Sigmoid colon (tissue), 6 donors: ENCODE measurements at regions not wholly inside any gene's neighbourhood (a gene's known extent, or its start where the extent isn't known, plus 50 kb on each side); places are given as distances from the start of the nearest gene placed in this dataset.

ENCODE experiments used
- DNase-seq: peaks from one replicate; pipeline ENCODE4 v3.0.0-alpha.2; 2019
- H3K27ac ChIP-seq, 4 donors: fragments of 200-600 bp; sonication (generic); one replicate each; pipeline ENCODE4 v1.5.1; 2016 to 2019; ENCODE audit warnings: mild to moderate bottlenecking in 1 of 4
- H3K27me3 ChIP-seq, 3 donors: fragments of 200-600 bp; sonication (generic); one replicate each; pipeline ENCODE4 v1.5.1; 2019; ENCODE audit warnings: mild to moderate bottlenecking in 1 of 3
- H3K36me3 ChIP-seq, 4 donors: fragments of 200-600 bp; sonication (generic); one replicate each; pipeline ENCODE4 v1.5.1; 2016 to 2019
- H3K4me1 ChIP-seq, 4 donors: fragments of 200-600 bp; sonication (generic); one replicate each; pipeline ENCODE4 v1.5.1; 2017 to 2019
- H3K4me3 ChIP-seq, 4 donors: fragments of 200-600 bp; sonication (generic); one replicate each; pipeline ENCODE4 v1.5.1; 2017 to 2019; ENCODE audit warnings: mild to moderate bottlenecking in 2 of 4, moderate library complexity in 1 of 4
- H3K9me3 ChIP-seq, 4 donors: fragments of 200-600 bp in 3 of 4; sonication (generic) in 3 of 4; one replicate each; pipeline versions ENCODE4 v1.5.1 to v1.6.1; 2013 to 2019
- EP300 ChIP-seq, 4 donors: sonication (generic); formaldehyde crosslinking; IDR thresholded peaks; one replicate each; pipeline ENCODE4 v1.6.1; 2017; ENCODE audit warnings: antibody characterized with exemption in 4 of 4
- POLR2A ChIP-seq, 2 donors: fragments of 450-650 bp; IDR thresholded peaks; one replicate each; pipeline ENCODE4 v1.6.1; 2016; ENCODE audit warnings: antibody characterized with exemption in 2 of 2, mild to moderate bottlenecking in 2 of 2, moderate library complexity in 2 of 2
- POLR2AphosphoS5 ChIP-seq, 4 donors: sonication (generic); formaldehyde crosslinking; IDR thresholded peaks; one replicate each; pipeline ENCODE4 v1.6.1; 2017; ENCODE audit warnings: antibody characterized with exemption in 4 of 4
- WGBS, 2 donors: extraction: QIAGEN DNeasy Blood & Tissue Kit; methylation state at CpG; one replicate each; pipeline ENCODE4 v1.1.7; 2013; 5-methylcytosine and 5-hydroxymethylcytosine counted together
- intact Hi-C: fragments of 100-400 bp; cut with DNase I; formaldehyde crosslinking; loops from one replicate; pipeline ENCODE4 v1.15.1; 2023
- TF ChIP-seq, protein P1 (sequence below), 4 experiments: fragments of 450-650 bp in 3 of 4; fragments of 200-600 bp in 1 of 4; IDR thresholded peaks; one replicate each; pipeline ENCODE4 v1.5.1; 2016 to 2019; ENCODE audit warnings: antibody characterized with exemption in 4 of 4, mild to moderate bottlenecking in 3 of 4, moderate library complexity in 2 of 4
- donor health status: healthy with polysubstance abuse.
- donor health status: healthy.

DNA sequence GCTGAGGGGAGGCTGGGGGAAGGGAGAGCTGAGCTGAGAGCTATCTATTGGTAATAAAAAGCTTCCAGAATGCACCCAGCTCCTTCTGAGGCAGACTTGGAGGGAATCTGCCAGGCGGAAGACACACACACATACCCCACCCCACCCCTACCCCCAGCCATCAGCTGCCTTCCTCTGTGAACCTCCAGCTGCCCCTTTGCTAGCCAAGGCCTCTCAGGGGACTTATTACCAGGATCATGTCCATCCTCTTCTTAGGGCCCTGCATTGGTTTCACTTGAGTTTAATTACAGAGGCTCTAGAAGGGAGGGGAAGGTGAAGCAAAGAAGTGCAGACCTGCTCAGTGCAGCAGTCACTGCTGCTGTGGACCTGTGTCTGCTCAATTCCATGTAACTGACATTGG lies 156.4 kb downstream of the OMA1 start:
- Histone ChIP-seq H3K4me3 (no peak overlapping the region), H3K4me1 (peaks cover 0 to 8% (median 3%) of the 10 kb centered on the region in 4 donors), H3K9me3 (no peaks in the 10 kb centered on the region), H3K27ac (no peak overlapping the region), H3K36me3 (no peaks in the 10 kb centered on the region), H3K27me3 (no peaks in the 10 kb centered on the region)
- no peak for TF ChIP-seq EP300 (IDR thresholded peaks at IDR 0.05)
- no peak for TF ChIP-seq POLR2AphosphoS5 (IDR thresholded peaks at IDR 0.05)
- TF ChIP-seq, protein P1, sequence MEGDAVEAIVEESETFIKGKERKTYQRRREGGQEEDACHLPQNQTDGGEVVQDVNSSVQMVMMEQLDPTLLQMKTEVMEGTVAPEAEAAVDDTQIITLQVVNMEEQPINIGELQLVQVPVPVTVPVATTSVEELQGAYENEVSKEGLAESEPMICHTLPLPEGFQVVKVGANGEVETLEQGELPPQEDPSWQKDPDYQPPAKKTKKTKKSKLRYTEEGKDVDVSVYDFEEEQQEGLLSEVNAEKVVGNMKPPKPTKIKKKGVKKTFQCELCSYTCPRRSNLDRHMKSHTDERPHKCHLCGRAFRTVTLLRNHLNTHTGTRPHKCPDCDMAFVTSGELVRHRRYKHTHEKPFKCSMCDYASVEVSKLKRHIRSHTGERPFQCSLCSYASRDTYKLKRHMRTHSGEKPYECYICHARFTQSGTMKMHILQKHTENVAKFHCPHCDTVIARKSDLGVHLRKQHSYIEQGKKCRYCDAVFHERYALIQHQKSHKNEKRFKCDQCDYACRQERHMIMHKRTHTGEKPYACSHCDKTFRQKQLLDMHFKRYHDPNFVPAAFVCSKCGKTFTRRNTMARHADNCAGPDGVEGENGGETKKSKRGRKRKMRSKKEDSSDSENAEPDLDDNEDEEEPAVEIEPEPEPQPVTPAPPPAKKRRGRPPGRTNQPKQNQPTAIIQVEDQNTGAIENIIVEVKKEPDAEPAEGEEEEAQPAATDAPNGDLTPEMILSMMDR (IDR thresholded peaks at IDR 0.05) = no peak
- no peak for TF ChIP-seq POLR2A (IDR thresholded peaks at IDR 0.05)
- 73 to 84% methylated on average over 1 of the region's 1 CpG for WGBS, 2 donors
- DNase-seq = no peak
- intact Hi-C loops = no loop called here

DNA sequence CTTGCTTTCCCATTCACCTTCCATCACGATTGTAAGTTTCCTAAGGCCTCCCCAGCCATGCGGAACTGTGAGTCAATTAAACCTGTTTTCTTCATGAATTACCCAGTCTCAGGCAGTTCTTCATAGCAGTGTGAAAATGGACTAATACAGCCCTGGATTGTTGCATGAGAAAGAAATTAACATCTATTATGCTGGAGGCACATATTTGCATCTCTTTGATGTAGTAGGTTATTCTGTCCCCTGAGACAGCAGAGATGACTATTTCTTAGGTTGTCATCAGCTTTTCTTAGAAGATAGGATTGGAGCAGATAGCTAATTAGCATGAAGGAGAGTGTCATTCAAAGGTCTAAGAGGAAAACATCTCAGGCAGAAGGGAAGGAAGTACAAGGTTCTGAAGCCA lies 166.2 kb downstream of the OMA1 start:
- no peaks in the 10 kb centered on the region for H3K4me1 ChIP-seq
- intact Hi-C loops = no loop called here

DNA sequence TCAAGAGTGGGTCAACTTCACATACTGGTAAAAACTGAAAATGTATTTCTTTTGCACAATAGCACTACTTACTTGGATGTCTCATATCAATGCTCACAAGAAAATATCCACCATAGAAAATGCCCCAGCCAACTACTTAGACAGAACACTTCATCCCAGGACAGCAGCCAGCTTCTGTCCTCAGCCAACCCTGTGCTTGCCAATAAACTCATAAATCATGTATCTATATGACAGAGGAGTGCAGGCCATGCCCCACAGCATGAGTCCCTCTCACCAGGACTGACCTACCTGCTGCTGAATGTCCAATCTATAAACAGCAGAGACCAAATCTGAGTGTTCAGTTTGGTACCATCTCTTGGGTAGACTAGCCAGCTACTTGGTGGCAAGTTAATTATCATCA lies 179.3 kb downstream of the OMA1 start:
- intact Hi-C loops = no loop called here
- no peaks in the 10 kb centered on the region for H3K36me3 ChIP-seq
- TF ChIP-seq EP300 (IDR thresholded peaks at IDR 0.05) = no peak
- TF ChIP-seq, protein P1 (IDR thresholded peaks at IDR 0.05) = no peak
- TF ChIP-seq POLR2A (IDR thresholded peaks at IDR 0.05) = no peak
- TF ChIP-seq POLR2AphosphoS5 (IDR thresholded peaks at IDR 0.05) = no peak

More for the DNA sequence above, 166.2 kb downstream of the OMA1 start:
- H3K27ac ChIP-seq = no peak overlapping the region
- DNase-seq = no peak
- H3K36me3 ChIP-seq = no peaks in the 10 kb centered on the region
- 87 to 90% methylated on average over 2 of the region's 2 CpGs for WGBS, 2 donors
- H3K9me3 ChIP-seq = no peaks in the 10 kb centered on the region
- no peak for TF ChIP-seq POLR2AphosphoS5 (IDR thresholded peaks at IDR 0.05)
- TF ChIP-seq, protein P1 (IDR thresholded peaks at IDR 0.05) = no peak
- TF ChIP-seq POLR2A (IDR thresholded peaks at IDR 0.05) = no peak
- TF ChIP-seq EP300 (IDR thresholded peaks at IDR 0.05) = no peak
- no peak overlapping the region for H3K4me3 ChIP-seq
- no peaks in the 10 kb centered on the region for H3K27me3 ChIP-seq

DNA sequence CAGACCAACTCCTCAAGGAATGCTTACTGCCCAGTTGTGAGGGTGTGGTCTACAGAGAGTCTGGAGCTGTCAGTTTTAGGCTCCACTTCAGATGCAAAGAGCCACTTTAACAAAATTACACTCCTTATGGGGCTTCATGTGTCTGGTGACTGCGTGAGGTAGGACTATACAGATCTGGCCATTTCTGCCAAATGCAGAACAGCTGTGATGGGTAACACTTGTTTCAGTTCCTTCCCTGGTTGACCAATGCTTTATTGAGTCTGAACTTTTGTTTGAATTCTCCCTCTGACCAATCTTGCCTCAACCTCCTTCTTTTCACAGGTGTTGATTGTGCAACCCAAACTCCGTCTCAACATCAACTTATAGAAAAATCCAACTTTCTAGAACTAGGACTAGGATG lies 181.2 kb downstream of the OMA1 start:
- no peaks in the 10 kb centered on the region for H3K36me3 ChIP-seq
- WGBS, 2 donors = 88 to 90% methylated on average over 2 of the region's 2 CpGs
- H3K27ac ChIP-seq = no peak overlapping the region
- TF ChIP-seq POLR2A (IDR thresholded peaks at IDR 0.05) (no peak), EP300 (IDR thresholded peaks at IDR 0.05) (no peak), POLR2AphosphoS5 (IDR thresholded peaks at IDR 0.05) (no peak)
- TF ChIP-seq, protein P1 (IDR thresholded peaks at IDR 0.05) = no peak
- intact Hi-C loops = no loop called here
- peaks cover 0 to 5% (median 2%) of the 10 kb centered on the region in 4 donors for H3K4me1 ChIP-seq
- H3K27me3 ChIP-seq = no peaks in the 10 kb centered on the region
- DNase-seq = no peak
- H3K9me3 ChIP-seq = no peaks in the 10 kb centered on the region
- H3K4me3 ChIP-seq = no peak overlapping the region

More for the DNA sequence above, 179.3 kb downstream of the OMA1 start:
- Histone ChIP-seq H3K27me3 (no peaks in the 10 kb centered on the region), H3K9me3 (no peaks in the 10 kb centered on the region), H3K4me3 (no peak overlapping the region), H3K27ac (no peak overlapping the region), H3K4me1 (peaks cover 0 to 5% (median 2%) of the 10 kb centered on the region in 4 donors)
- DNase-seq = no peak

DNA sequence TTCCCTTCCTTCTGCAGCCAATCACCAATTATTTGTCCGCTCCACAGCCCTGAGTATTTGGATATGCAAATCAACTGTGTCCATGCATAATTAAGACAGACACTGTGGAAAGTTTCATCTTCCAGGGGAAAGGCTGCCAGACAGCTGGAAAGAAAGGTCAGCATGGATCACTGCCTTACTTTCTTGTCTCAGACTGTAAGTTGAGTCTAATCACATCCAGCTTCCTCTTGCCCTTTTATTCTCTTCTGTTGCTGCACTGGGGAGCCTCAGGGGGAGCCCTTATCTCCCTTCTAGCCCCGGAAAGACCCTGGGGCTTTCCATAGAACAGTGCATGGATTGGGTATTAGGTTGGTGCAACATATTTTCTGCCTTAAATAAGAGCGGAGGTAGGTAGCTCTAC lies 182.9 kb downstream of the OMA1 start:
- no peak overlapping the region for H3K4me3 ChIP-seq
- H3K36me3 ChIP-seq = no peaks in the 10 kb centered on the region
- no peaks in the 10 kb centered on the region for H3K27me3 ChIP-seq
- DNase-seq = no peak
- peaks cover 0 to 7% (median 3%) of the 10 kb centered on the region in 4 donors for H3K4me1 ChIP-seq
- H3K9me3 ChIP-seq = no peaks in the 10 kb centered on the region
- H3K27ac ChIP-seq = no peak overlapping the region
- intact Hi-C loops = no loop called here
- no peak for TF ChIP-seq POLR2AphosphoS5 (IDR thresholded peaks at IDR 0.05)
- TF ChIP-seq, protein P1 (IDR thresholded peaks at IDR 0.05) = no peak
- TF ChIP-seq POLR2A (IDR thresholded peaks at IDR 0.05) = no peak
- no peak for TF ChIP-seq EP300 (IDR thresholded peaks at IDR 0.05)
- 74 to 75% methylated on average over 3 of the region's 3 CpGs for WGBS, 2 donors
